Vagina (tissue), 2 donors: ENCODE measurements at regions not wholly inside any gene's neighbourhood (a gene's known extent, or its start where the extent isn't known, plus 50 kb on each side); places are given as distances from the start of the nearest gene placed in this dataset.

Experiments
- POLR2A ChIP-seq, 2 donors: fragments of 450-650 bp; IDR thresholded peaks; one replicate each; pipeline ENCODE4 v1.6.1; 2017; ENCODE audit warnings: antibody characterized with exemption in 2 of 2, mild to moderate bottlenecking in 2 of 2, moderate library complexity in 2 of 2
- POLR2AphosphoS5 ChIP-seq, 2 donors: sonication (generic); formaldehyde crosslinking; IDR thresholded peaks; one replicate each; pipeline ENCODE4 v1.9.0; 2017; ENCODE audit warnings: antibody characterized with exemption in 2 of 2, mild to moderate bottlenecking in 2 of 2, low read depth in 1 of 2; ENCODE audit not compliant: insufficient read depth in 1 of 2
- TF ChIP-seq, protein P1 (sequence below), 3 experiments: fragments of 450-650 bp in 2 of 3; fragments of 200-600 bp in 1 of 3; sonication (generic) in 1 of 3; IDR thresholded peaks; one replicate each; pipeline ENCODE4 v1.5.1; 2017 to 2019; ENCODE audit warnings: antibody characterized with exemption in 3 of 3, mild to moderate bottlenecking in 2 of 3, moderate library complexity in 2 of 3

DNA sequence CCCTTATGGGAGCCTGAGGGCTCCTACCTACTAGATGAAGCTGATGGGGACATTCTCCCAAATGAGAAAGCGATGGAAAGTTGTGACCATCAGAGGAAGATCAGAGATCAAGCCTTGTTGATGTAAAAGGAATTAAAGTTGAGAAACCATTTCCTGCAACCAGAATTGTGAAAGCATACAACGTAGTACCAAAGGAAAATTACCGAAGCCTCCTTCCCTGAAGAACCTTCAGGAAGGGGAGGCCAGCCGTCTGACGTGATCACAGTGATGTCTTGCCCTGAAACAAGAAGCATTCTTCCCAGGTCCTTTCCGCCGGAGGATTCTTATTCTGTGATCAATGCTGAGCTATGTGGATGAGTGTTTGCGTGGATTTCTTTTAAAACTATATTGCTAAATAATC, 211.6 kb upstream of the TNP1 start:
- TF ChIP-seq, protein P1, sequence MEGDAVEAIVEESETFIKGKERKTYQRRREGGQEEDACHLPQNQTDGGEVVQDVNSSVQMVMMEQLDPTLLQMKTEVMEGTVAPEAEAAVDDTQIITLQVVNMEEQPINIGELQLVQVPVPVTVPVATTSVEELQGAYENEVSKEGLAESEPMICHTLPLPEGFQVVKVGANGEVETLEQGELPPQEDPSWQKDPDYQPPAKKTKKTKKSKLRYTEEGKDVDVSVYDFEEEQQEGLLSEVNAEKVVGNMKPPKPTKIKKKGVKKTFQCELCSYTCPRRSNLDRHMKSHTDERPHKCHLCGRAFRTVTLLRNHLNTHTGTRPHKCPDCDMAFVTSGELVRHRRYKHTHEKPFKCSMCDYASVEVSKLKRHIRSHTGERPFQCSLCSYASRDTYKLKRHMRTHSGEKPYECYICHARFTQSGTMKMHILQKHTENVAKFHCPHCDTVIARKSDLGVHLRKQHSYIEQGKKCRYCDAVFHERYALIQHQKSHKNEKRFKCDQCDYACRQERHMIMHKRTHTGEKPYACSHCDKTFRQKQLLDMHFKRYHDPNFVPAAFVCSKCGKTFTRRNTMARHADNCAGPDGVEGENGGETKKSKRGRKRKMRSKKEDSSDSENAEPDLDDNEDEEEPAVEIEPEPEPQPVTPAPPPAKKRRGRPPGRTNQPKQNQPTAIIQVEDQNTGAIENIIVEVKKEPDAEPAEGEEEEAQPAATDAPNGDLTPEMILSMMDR (IDR thresholded peaks at IDR 0.05): no peak
- TF ChIP-seq POLR2A (IDR thresholded peaks at IDR 0.05) (no peak), POLR2AphosphoS5 (IDR thresholded peaks at IDR 0.05; ENCODE audit: insufficient read depth in 1 of 2, low read depth in 1 of 2) (no peak)
